CD4-positive, alpha-beta T cell treated with Interleukin-10 for 1 hour (primary cell): ENCODE measurements at regions not wholly inside any gene's neighbourhood (a gene's known extent, or its start where the extent isn't known, plus 50 kb on each side); places are given as distances from the start of the nearest gene placed in this dataset.

Experiments used
- DNase-seq: peaks from one replicate; pipeline ENCODE4 v3.0.0-alpha.2; 2020

DNA sequence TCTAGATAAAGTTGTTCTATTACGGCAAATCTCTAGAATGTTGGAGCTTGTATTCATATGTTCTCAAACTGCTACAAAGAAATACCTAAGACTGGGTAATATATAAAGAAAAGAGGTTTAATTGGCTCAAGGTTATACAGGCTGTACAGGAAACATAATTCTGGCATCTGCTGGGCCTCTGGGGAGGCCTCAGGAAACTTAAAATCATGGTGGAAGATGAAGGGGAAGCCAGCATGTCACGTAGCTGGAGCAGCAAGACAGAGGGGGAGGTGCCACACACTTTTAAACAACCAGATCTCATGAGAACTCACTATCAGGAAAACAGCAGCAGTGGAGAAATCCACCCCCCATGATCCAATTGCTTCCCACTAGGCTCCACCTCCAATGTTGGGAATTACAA, 390.4 kb upstream of the ADGRL4 start:
- DNase-seq: no peak

DNA sequence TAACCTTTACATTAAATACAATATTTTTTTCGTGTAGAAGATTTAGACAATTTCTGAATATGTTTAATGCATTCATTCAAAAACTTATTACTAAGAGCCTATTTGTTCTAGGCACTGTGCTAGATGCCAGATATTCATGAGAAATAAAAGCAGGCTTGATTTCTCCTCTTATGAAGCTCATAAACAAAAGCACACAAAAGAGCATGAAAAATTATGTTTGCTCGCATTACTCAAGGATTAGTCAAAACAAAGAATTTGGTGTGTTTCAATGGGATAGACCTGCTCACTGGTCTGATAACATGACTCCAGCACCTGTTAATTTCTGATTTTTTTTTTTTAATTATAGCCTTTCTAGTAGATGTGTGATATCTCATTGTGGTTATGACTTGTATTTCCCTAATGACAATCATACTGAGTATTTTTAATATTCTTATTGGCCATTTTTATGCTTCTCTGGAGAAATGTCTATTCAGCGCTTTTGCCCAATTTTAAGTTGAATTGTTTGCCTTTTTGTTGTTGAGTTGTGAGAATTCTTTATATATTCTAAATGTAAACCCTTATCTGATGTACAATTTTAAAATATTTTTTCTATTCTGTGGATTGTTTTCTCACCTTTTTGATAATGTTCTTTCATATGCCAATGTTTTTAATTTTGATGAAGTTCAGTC, 382.3 kb upstream of the ADGRL4 start:
- no peak for DNase-seq

DNA sequence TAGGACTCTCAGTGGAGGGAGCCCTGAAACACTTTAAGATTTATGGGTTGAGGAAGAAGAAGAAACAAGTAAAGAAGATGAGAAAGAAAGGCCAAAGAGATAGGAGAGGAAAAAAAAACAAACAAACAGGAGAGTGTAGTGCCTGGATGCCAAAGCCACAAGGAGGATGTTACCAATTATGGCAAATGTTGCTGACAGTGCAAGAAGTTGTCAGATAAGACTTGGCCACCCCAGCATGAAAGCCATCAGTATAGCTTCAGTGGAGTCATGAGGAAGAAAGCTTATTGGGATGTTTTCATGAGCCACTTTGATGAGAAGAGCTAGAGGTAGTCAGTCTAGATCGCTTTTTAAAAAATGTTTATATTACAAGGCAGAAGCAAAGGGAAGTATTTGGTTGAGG, 380.2 kb upstream of the ADGRL4 start:
- no peak for DNase-seq

- no peak for DNase-seq
Observed at GRCh38 chr1:79380078-79380477, 373.5 kb upstream of the ADGRL4 start.

DNA sequence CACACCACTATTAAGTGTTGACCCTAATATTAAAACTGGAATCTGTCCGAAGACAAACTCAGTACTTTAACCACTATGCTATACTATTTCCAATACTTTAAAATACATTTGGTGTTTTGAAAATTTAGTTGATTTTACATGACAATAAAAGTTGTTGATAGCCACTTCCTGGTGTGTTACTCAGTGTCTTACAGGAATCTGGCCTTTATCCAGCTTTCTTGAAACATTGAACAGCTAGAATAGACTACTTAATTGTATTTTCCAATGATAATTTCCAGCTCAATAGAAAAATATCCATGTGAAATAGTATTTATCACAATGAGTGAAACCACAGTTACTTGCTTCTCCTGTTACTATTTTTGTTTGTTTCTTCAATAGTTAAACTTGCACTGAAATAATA, 369.6 kb upstream of the ADGRL4 start:
- no peak for DNase-seq

- no peak for DNase-seq
Observed at GRCh38 chr1:79375352-79375751, 368.8 kb upstream of the ADGRL4 start.

DNA sequence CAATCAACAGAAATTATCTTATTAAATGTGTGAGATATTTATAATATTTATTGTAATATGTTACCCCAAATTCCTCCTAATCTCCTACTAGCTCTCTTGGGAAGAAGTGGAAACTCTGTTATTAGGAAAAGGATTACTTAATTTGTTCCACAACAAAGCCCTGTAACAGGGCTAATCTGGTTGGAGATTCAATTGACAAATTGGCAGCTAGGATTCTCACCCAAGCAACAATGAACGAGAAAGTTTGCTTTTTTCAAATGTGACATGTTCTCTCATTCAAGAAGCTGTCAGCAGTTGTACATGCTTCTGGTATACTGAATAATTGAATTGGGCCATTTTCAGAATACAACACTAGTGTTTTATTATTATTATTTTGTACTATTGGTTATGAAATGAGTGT, 367.9 kb upstream of the ADGRL4 start:
- DNase-seq: no peak

GRCh38 chr1:79373481-79374125, 367.1 kb upstream of the ADGRL4 start:
- no peak for DNase-seq

GRCh38 chr1:79371802-79372201, 365.3 kb upstream of the ADGRL4 start:
- no peak for DNase-seq

DNA sequence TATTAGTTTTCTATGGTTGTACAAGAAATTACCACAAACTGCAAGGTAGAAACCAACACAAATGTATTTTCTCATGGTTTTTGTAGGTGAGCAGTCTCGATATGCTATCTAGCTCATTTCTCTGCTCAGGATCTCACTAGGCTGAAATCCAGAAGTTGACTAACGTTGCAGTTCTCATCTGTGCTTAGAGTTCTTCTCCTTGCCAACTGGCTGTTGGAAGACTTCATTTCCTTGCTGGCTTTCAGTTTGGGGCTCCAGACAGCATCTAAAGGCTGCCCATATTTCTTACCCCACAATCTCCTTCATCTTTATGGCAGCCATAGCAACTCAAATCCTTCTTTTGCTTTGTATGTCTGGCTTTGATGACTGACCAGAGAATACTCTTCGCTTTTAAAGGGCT, 362.6 kb upstream of the ADGRL4 start:
- DNase-seq: no peak

GRCh38 chr1:79364896-79365295, 358.4 kb upstream of the ADGRL4 start:
- DNase-seq: no peak

GRCh38 chr1:79363430-79363829, 356.9 kb upstream of the ADGRL4 start:
- no peak for DNase-seq

GRCh38 chr1:79362470-79362869, 355.9 kb upstream of the ADGRL4 start:
- no peak for DNase-seq

- DNase-seq: no peak
Observed at GRCh38 chr1:79355090-79355489, 348.6 kb upstream of the ADGRL4 start.

DNA sequence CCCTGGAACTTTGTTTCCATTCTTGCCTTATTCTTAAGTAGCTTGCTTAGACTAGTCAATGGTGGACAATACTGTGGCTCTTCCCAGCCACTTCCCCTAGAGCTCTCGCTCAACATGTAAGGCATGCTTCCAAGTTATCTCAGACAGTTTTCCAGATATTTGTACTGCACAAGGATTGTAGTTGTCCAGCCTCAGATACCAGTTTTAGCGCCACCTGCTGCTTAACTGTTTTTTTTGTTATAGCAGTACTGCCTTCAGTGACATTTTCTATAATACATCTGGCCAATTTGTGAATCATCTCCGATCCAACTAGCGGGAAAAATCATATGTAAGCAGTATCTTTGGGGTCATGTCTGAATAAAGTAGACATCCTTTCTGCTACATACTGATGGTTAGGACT, 346.7 kb upstream of the ADGRL4 start:
- no peak for DNase-seq

DNA sequence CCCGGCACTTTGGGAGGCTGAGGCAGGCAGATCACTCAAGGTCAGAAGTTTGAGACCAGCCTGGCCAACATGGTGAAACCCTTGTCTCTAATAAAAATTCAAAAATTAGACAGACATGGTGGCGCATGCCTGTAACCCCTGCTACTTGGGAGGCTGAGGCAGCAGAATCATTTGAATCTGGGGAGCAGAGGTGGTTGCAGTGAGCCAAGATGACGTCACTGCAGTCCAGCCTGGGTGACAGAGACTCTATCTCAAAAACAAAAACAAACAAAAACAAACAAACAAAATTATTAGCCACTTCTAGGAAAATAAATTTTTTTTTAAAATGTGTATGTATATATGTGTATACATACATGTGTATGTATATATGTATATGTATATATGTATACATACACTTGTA, 320.3 kb upstream of the ADGRL4 start:
- DNase-seq: no peak

GRCh38 chr1:79325705-79326104, 319.2 kb upstream of the ADGRL4 start:
- DNase-seq: no peak

- no peak for DNase-seq
Observed at GRCh38 chr1:79325126-79325525, 318.6 kb upstream of the ADGRL4 start.

DNA sequence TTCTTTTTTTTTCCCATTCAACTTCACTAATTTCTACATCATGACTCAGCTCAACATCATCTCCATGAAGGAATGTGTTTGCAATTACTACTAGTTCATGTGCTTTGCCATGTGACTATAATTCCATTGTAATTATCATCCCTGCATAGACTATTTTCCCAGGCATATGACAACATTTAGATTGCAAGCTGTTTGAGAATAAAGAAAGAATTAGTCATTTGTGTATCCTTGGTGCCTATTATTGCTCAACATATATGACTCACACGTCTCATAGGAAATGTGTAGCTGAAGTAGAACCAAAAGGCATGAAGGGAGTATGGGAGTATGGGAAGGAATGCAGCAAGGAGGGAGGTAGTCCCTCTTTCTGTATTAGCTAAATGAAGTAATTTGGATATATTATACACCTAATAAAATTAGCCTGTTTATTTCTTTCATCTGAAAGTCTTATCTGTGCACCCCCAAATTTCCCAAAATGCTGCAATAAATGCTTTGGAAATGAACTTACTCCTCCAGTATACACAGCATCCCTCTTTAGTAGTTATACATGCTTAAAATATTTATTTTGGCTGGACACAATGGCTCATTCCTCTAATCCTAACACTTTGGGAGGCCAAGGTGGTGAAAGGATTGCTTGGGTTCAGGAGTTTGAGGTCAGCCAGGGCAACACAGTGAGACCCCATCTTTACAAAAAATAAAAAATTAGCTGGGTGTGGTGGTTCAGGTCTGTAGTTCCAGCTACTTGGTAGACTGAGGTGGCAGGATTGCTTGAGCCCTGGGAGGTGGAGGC, 316.9 kb upstream of the ADGRL4 start:
- no peak for DNase-seq

GRCh38 chr1:79322511-79323027, 316.0 kb upstream of the ADGRL4 start:
- no peak for DNase-seq

DNA sequence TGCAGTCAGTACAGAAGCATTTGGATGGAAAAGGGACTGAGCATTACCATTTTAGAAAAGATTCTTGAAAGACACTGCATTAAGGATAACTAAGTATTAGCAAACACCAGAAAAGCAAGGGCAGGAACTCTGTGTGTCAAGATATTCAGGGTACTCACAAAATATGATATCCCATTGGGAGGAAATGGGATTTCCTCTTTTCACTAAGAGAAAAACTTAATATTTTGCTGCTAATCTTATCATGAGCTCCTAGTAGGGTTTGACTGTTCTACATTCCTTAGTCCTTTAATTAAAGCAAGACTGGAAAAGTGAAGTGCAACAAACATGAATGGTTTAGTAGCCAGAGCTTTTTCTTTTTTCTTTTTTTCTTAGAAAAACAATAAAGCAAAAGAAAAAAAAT, 305.9 kb upstream of the ADGRL4 start:
- no peak for DNase-seq

DNA sequence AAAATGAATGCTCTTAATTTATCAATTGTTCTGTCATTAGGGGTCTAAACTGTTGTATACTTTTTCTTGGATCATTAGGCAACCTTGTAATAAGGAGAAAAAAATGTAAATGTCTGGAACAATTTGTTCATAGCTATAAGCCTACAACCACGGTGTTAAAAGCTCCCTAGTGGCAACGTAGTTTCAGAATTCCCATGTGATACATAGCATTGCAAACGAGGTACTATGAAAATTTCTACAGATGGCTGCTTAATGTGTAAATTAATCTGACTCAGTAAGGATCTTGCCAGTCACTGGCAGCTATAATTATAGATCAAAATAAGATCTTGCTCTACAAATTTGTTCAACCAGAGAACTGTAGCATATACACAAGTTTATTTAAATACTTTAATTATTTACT, 304.1 kb upstream of the ADGRL4 start:
- DNase-seq: no peak

GRCh38 chr1:79304131-79304530, 297.6 kb upstream of the ADGRL4 start:
- no peak for DNase-seq

DNA sequence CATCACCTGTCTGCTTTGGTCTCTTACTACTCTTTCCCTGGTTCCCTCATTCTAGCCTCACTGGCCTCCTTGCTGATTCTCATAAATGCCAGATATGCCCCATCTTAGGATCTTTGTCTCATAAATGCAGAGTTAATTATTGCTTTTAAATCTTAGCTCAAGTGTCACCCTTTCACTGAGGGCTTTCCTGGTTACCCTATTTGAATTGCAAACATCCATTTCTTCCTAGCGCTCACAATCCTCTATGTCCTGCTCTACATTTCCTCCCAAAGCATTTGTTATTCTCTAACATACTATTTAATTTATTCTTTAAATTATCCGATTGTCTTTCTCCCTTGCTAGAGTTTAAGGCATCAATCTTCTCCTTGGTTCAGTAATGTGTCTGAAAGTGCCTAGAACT, 296.5 kb upstream of the ADGRL4 start:
- DNase-seq: no peak
